CD4-positive, alpha-beta memory T cell (primary cell): ENCODE measurements at regions not wholly inside any gene's neighbourhood (a gene's known extent, or its start where the extent isn't known, plus 50 kb on each side); places are given as distances from the start of the nearest gene placed in this dataset.

Source experiments
- CTCF ChIA-PET: fragments of 350-600 bp; sonication (Branson Sonifier 250); formaldehyde crosslinking; loops from one replicate; lab custom pipeline; 2021; ENCODE audit warnings: inconsistent platforms; ENCODE audit not compliant: partially characterized antibody; lab: Charles Lee
- POLR2A ChIA-PET: fragments of 350-600 bp; sonication (Branson Sonifier 250); formaldehyde crosslinking; loops from one replicate; lab custom pipeline; 2021; ENCODE audit not compliant: partially characterized antibody; lab: Charles Lee
- DNase-seq, 5 donors: peaks; one replicate each; pipeline versions ENCODE4 v3.0.0 to v3.0.0-alpha.2; 2020 to 2022; ENCODE audit warnings: mixed read lengths in 1 of 5
- H3K27ac ChIP-seq: one replicate; pipeline ENCODE4 v1.7.0; 2013; ENCODE audit warnings: low read depth, low read length
- H3K27me3 ChIP-seq: 2 replicates; pipeline ENCODE4 v1.7.0; 2013; ENCODE audit warnings: mild to moderate bottlenecking, low read length, moderate library complexity; ENCODE audit not compliant: insufficient read depth
- H3K36me3 ChIP-seq: 2 replicates; pipeline ENCODE4 v1.7.0; 2013; ENCODE audit warnings: mild to moderate bottlenecking, low read length, moderate library complexity; ENCODE audit not compliant: insufficient read depth
- H3K4me1 ChIP-seq: 2 replicates; pipeline ENCODE4 v1.7.0; 2013; ENCODE audit warnings: mild to moderate bottlenecking, low read length, moderate library complexity; ENCODE audit not compliant: insufficient read depth
- H3K4me3 ChIP-seq, 2 donors: one replicate each; pipeline ENCODE4 v1.7.0; 2013; ENCODE audit warnings: low read length in 2 of 2, mild to moderate bottlenecking in 1 of 2
- H3K9me3 ChIP-seq, 2 donors: one replicate each; pipeline ENCODE4 v1.7.0; 2013; ENCODE audit warnings: low read length in 2 of 2, control low read depth in 1 of 2; ENCODE audit not compliant: control insufficient read depth in 1 of 2
- H3K27ac Mint-ChIP-seq, 7 donors: one replicate each; pipeline ENCODE4 v1.8.0; 2020 to 2021; ENCODE audit warnings: mixed read lengths in 7 of 7, mild to moderate bottlenecking in 6 of 7, inconsistent platforms in 3 of 7, moderate library complexity in 3 of 7
- H3K27me3 Mint-ChIP-seq, 2 donors: one replicate each; pipeline ENCODE4 v1.8.0; 2020 to 2021; ENCODE audit warnings: mixed read lengths in 2 of 2
- H3K36me3 Mint-ChIP-seq, 2 donors: one replicate each; pipeline ENCODE4 v1.8.0; 2020 to 2021; ENCODE audit warnings: mixed read lengths in 2 of 2, inconsistent platforms in 1 of 2, mild to moderate bottlenecking in 1 of 2
- H3K4me1 Mint-ChIP-seq, 4 donors: one replicate each; pipeline ENCODE4 v1.8.0; 2020 to 2021; ENCODE audit warnings: mixed read lengths in 4 of 4, mild to moderate bottlenecking in 1 of 4
- H3K4me3 Mint-ChIP-seq, 8 donors: one replicate each; pipeline ENCODE4 v1.8.0; 2020 to 2021; ENCODE audit warnings: mixed read lengths in 8 of 8, mild to moderate bottlenecking in 7 of 8, moderate library complexity in 6 of 8, inconsistent platforms in 3 of 8
- H3K9me3 Mint-ChIP-seq, 8 donors: one replicate each; pipeline ENCODE4 v1.8.0; 2020 to 2021; ENCODE audit warnings: mixed read lengths in 8 of 8, mild to moderate bottlenecking in 5 of 8, inconsistent platforms in 3 of 8, moderate library complexity in 1 of 8
- intact Hi-C: fragments of 100-400 bp; cut with micrococcal nuclease; formaldehyde crosslinking; loops from one replicate; pipeline ENCODE4 v1.15.1; 2023

- H3K36me3 ChIP-seq = no peaks in the 10 kb centered on the region
- Mint-ChIP-seq H3K9me3 (peaks cover 0 to 9% (median 5%) of the 10 kb centered on the region in 8 donors), H3K4me1 (no peaks in the 10 kb centered on the region), H3K4me3 (no peak overlapping the region), H3K27ac (no peak overlapping the region), H3K27me3 (peaks cover 2 to 8% of the 10 kb centered on the region in 2 donors), H3K36me3 (no peaks in the 10 kb centered on the region)
- no peaks in the 10 kb centered on the region for H3K4me1 ChIP-seq
- H3K9me3 ChIP-seq = no peaks in the 10 kb centered on the region
- H3K27ac ChIP-seq = no peak overlapping the region
- POLR2A ChIA-PET = no interaction called here
- H3K27me3 ChIP-seq = no peaks in the 10 kb centered on the region
- CTCF ChIA-PET = no interaction called here
- no peak overlapping the region for H3K4me3 ChIP-seq
- intact Hi-C loops = no loop called here
- no peak for DNase-seq
Measured at GRCh38 chr6:12414096-12414675, 124.0 kb downstream of the EDN1 start.

GRCh38 chr6:12415980-12416598 is 125.9 kb downstream of the EDN1 start:
- H3K27ac Mint-ChIP-seq = no peak overlapping the region
- no peaks in the 10 kb centered on the region for H3K4me1 Mint-ChIP-seq
- no peaks in the 10 kb centered on the region for H3K36me3 Mint-ChIP-seq
- POLR2A ChIA-PET = interaction anchor here (0.6 kb wide), 1 partner anchor 21 kb away, joined by 3 read pairs; no protein-coding TSS in a partner anchor
- H3K4me3 ChIP-seq = no peak overlapping the region
- no peaks in the 10 kb centered on the region for H3K9me3 ChIP-seq
- peaks cover 0 to 10% (median 5%) of the 10 kb centered on the region in 8 donors for H3K9me3 Mint-ChIP-seq
- H3K36me3 ChIP-seq = no peaks in the 10 kb centered on the region
- intact Hi-C loops = no loop called here
- DNase-seq = no peak
- no peak overlapping the region for H3K27ac ChIP-seq
- H3K27me3 Mint-ChIP-seq = peaks cover 0 to 8% of the 10 kb centered on the region in 2 donors
- H3K27me3 ChIP-seq = no peaks in the 10 kb centered on the region
- no peak overlapping the region for H3K4me3 Mint-ChIP-seq
- CTCF ChIA-PET = no interaction called here
- H3K4me1 ChIP-seq = no peaks in the 10 kb centered on the region

GRCh38 chr6:12417191-12417590 is 127.0 kb downstream of the EDN1 start:
- no peaks in the 10 kb centered on the region for H3K36me3 Mint-ChIP-seq
- H3K27me3 ChIP-seq = no peaks in the 10 kb centered on the region

GRCh38 chr6:12418946-12419345 is 128.8 kb downstream of the EDN1 start:
- H3K27me3 ChIP-seq = no peaks in the 10 kb centered on the region
- no peaks in the 10 kb centered on the region for H3K4me1 Mint-ChIP-seq
- no peak for DNase-seq
- no peaks in the 10 kb centered on the region for H3K36me3 ChIP-seq
- H3K4me1 ChIP-seq = no peaks in the 10 kb centered on the region
- H3K4me3 Mint-ChIP-seq = no peak overlapping the region
- no peak overlapping the region for H3K27ac Mint-ChIP-seq
- H3K9me3 ChIP-seq = no peaks in the 10 kb centered on the region
- H3K36me3 Mint-ChIP-seq = no peaks in the 10 kb centered on the region
- ChIA-PET CTCF (no interaction called here), POLR2A (no interaction called here)
- H3K9me3 Mint-ChIP-seq = peaks cover 0 to 10% (median 4%) of the 10 kb centered on the region in 8 donors
- intact Hi-C loops = no loop called here
- H3K27ac ChIP-seq = no peak overlapping the region
- H3K27me3 Mint-ChIP-seq = peaks cover 0 to 4% of the 10 kb centered on the region in 2 donors
- H3K4me3 ChIP-seq = no peak overlapping the region

More at GRCh38 chr6:12417191-12417590, 127.0 kb downstream of the EDN1 start:
- Mint-ChIP-seq H3K4me1 (no peaks in the 10 kb centered on the region), H3K9me3 (peaks cover 0 to 10% (median 5%) of the 10 kb centered on the region in 8 donors), H3K4me3 (peak overlapping the region in 1 of 8 donors; percentile 6), H3K27me3 (peaks cover 0 to 7% of the 10 kb centered on the region in 2 donors), H3K27ac (no peak overlapping the region)
- no peak overlapping the region for H3K4me3 ChIP-seq
- DNase-seq = no peak
- no peaks in the 10 kb centered on the region for H3K4me1 ChIP-seq
- no peaks in the 10 kb centered on the region for H3K9me3 ChIP-seq
- no peaks in the 10 kb centered on the region for H3K36me3 ChIP-seq
- CTCF ChIA-PET = no interaction called here
- intact Hi-C loops = no loop called here
- no peak overlapping the region for H3K27ac ChIP-seq
- POLR2A ChIA-PET = no interaction called here

- Mint-ChIP-seq H3K9me3 (peaks cover 0 to 10% (median 4%) of the 10 kb centered on the region in 8 donors), H3K36me3 (no peaks in the 10 kb centered on the region), H3K27me3 (peaks cover 0 to 4% of the 10 kb centered on the region in 2 donors), H3K27ac (no peak overlapping the region), H3K4me1 (no peaks in the 10 kb centered on the region), H3K4me3 (no peak overlapping the region)
- H3K4me3 ChIP-seq = no peak overlapping the region
- no peaks in the 10 kb centered on the region for H3K27me3 ChIP-seq
- no peak for DNase-seq
- H3K27ac ChIP-seq = no peak overlapping the region
- no peaks in the 10 kb centered on the region for H3K4me1 ChIP-seq
- CTCF ChIA-PET = no interaction called here
- no peaks in the 10 kb centered on the region for H3K36me3 ChIP-seq
- POLR2A ChIA-PET = no interaction called here
- no peaks in the 10 kb centered on the region for H3K9me3 ChIP-seq
- intact Hi-C loops = no loop called here
Measured at GRCh38 chr6:12419631-12420272, 129.6 kb downstream of the EDN1 start.

- Mint-ChIP-seq H3K27me3 (peaks cover 0 to 4% of the 10 kb centered on the region in 2 donors), H3K36me3 (no peaks in the 10 kb centered on the region), H3K9me3 (peaks cover 0 to 10% (median 4%) of the 10 kb centered on the region in 8 donors), H3K4me3 (no peak overlapping the region), H3K27ac (no peak overlapping the region), H3K4me1 (no peaks in the 10 kb centered on the region)
- Histone ChIP-seq H3K9me3 (no peaks in the 10 kb centered on the region), H3K27ac (no peak overlapping the region), H3K36me3 (no peaks in the 10 kb centered on the region), H3K4me3 (no peak overlapping the region), H3K4me1 (no peaks in the 10 kb centered on the region), H3K27me3 (no peaks in the 10 kb centered on the region)
- no peak for DNase-seq
- intact Hi-C loops = no loop called here
- POLR2A ChIA-PET = no interaction called here
- CTCF ChIA-PET = no interaction called here
Measured at GRCh38 chr6:12420626-12421025, 130.5 kb downstream of the EDN1 start.

GRCh38 chr6:12421596-12421995 is 131.4 kb downstream of the EDN1 start:
- POLR2A ChIA-PET = no interaction called here
- Histone ChIP-seq H3K27me3 (no peaks in the 10 kb centered on the region), H3K4me1 (no peaks in the 10 kb centered on the region), H3K4me3 (no peak overlapping the region), H3K27ac (no peak overlapping the region), H3K9me3 (no peaks in the 10 kb centered on the region), H3K36me3 (no peaks in the 10 kb centered on the region)
- CTCF ChIA-PET = no interaction called here
- no peaks in the 10 kb centered on the region for H3K4me1 Mint-ChIP-seq
- H3K27ac Mint-ChIP-seq = no peak overlapping the region
- peak in 1 of 5 donors; percentile 17 for DNase-seq
- intact Hi-C loops = no loop called here
- no peak overlapping the region for H3K4me3 Mint-ChIP-seq
- no peaks in the 10 kb centered on the region for H3K36me3 Mint-ChIP-seq
- peaks cover 0 to 10% (median 4%) of the 10 kb centered on the region in 8 donors for H3K9me3 Mint-ChIP-seq
- peaks cover 2 to 4% of the 10 kb centered on the region in 2 donors for H3K27me3 Mint-ChIP-seq
